HFF-Myc (cell line): ENCODE measurements at regions not wholly inside any gene's neighbourhood (a gene's known extent, or its start where the extent isn't known, plus 50 kb on each side); places are given as distances from the start of the nearest gene placed in this dataset.

Experiments
- DNase-seq: peaks from one replicate; pipeline ENCODE4 v3.0.0-alpha.2; 2011; ENCODE audit warnings: low read depth; ENCODE audit errors: extremely low read depth
- H3K4me3 ChIP-seq: replicated peaks from 2 replicates; pipeline ENCODE4 v1.5.1; 2011; ENCODE audit warnings: low read depth, mild to moderate bottlenecking, control low read depth, low read length
- TF ChIP-seq, protein P1 (sequence below): IDR thresholded peaks from 2 replicates; pipeline ENCODE4 v1.5.1; 2012; ENCODE audit warnings: mild to moderate bottlenecking, low read depth, low read length, control low read depth; ENCODE audit errors: missing control alignments

DNA sequence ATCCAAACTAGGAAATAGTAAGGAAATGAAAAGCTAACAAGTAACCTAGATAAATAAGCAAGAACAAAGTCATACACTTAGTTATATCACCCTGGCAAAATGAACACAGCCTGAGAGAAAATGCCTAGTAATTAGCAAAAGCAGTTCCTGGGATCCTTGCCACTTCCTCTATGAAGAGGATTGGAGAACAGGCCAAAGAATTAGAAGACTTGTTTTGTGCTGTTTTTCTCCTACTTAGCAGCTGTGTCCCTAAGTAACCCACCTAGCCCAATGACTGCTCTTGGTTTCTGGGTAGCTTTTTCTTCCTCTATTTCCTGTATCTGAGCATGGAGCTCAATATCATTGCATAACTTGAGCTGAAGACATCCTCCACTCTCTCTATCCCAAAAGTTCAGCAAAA is 713.9 kb downstream of the ETS1 start:
- DNase-seq, result no peak
- TF ChIP-seq, protein P1, sequence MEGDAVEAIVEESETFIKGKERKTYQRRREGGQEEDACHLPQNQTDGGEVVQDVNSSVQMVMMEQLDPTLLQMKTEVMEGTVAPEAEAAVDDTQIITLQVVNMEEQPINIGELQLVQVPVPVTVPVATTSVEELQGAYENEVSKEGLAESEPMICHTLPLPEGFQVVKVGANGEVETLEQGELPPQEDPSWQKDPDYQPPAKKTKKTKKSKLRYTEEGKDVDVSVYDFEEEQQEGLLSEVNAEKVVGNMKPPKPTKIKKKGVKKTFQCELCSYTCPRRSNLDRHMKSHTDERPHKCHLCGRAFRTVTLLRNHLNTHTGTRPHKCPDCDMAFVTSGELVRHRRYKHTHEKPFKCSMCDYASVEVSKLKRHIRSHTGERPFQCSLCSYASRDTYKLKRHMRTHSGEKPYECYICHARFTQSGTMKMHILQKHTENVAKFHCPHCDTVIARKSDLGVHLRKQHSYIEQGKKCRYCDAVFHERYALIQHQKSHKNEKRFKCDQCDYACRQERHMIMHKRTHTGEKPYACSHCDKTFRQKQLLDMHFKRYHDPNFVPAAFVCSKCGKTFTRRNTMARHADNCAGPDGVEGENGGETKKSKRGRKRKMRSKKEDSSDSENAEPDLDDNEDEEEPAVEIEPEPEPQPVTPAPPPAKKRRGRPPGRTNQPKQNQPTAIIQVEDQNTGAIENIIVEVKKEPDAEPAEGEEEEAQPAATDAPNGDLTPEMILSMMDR, result no peak
- H3K4me3 ChIP-seq, result no peak overlapping the region

DNA sequence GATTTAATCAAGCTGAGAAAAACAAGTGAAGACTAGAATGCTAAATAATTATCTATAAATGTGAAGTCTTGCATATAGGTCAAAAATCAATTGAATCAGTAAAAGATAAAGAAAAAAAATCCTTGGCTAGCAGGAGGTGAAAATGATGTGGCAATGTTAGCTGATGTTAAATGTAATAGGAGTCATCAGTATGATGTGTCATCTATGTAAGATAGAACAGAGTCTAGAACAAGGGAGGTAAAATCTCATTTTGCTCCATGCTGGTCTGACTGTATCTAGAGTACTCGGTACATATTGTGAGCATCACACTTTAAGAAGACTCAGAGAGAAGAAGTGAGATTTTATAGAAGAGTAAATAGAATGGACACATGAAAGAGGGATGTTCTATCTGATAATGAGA is 721.2 kb downstream of the ETS1 start:
- no peak for DNase-seq
- H3K4me3 ChIP-seq, result no peak overlapping the region
- TF ChIP-seq, protein P1, result no peak

DNA sequence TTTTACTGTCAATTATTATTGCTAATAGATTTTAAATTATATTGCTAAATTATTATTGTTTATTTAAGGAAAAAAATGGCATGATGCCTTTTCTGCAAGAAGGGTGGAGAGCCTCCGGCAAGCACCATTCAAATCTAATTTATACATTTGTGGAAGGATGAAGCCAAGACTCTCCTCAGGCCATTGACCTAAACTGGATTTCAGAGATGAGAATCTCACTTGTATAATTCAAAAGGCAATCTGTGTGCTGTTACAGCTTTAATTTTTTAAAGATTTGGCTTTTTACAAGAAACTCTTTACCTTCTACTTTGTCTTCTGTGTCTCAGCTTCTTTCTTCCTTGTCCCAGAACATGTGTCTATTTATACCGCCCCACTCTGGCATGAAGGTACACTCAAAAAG is 722.5 kb downstream of the ETS1 start:
- no peak for DNase-seq
- TF ChIP-seq, protein P1, result no peak
- no peak overlapping the region for H3K4me3 ChIP-seq

DNA sequence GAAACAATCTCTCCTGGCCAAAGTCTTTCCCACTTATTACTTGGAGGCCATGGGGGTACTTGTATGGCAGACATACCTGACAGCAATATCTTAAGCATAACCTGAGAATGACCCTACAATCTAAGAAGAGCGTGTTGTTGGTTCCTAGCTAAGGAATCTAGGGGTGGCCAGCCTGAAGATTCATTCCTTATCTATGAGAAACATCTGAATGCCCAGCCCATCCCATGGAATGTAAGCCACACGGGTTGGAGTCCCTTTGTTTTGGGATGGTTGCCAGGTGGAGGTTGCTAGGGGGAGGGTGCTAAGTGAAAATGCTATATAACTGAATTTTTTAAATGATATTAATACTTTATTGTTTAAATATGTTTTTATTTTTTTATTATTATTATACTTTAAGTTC is 725.0 kb downstream of the ETS1 start:
- H3K4me3 ChIP-seq, result no peak overlapping the region
- peak; percentile 3 for DNase-seq
- TF ChIP-seq, protein P1, result no peak

DNA sequence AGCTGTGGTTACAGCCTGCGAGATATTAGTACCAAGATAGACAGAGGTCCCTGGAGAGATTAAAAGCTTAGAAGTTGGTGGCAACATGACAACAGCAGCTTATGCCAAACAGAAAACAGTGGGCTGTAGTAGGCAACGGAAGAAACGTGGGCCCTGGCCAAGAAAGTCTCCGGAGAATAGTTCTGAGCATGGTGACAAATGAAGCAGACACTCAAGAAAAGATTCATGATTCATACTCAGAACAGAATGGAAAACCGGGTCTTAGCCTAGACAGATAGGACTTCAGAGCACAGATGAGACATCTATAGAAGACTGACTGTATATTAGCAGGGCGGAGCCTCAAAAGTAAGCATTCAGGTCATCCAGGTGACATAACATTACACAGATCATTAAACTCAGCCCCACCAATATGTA is 727.4 kb downstream of the ETS1 start:
- TF ChIP-seq, protein P1, result no peak
- no peak for DNase-seq
- no peak overlapping the region for H3K4me3 ChIP-seq

DNA sequence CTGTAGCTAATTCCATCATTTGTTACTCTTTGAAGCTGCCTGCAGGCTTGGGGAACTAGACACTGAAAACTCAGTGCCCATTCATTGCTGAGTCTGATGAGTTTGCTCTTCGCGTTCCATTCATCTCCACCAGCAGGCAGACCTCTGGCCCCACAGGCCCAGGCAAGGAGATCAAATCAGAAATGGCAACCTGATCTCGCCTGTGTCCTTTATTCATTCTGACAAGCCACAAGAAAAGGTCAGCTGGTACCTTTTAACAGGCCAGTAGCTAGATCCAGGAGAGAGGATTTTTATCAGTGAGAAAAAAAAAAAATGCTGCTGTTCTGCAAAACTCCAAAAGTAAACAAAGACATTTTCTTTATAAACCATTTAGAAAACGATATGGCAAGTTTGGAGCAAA is 742.5 kb downstream of the ETS1 start:
- no peak for DNase-seq
- no peak overlapping the region for H3K4me3 ChIP-seq
- TF ChIP-seq, protein P1, result no peak
